HepG2 (cell line): ENCODE measurements at regions not wholly inside any gene's neighbourhood (a gene's known extent, or its start where the extent isn't known, plus 50 kb on each side); places are given as distances from the start of the nearest gene placed in this dataset.

ENCODE experiments used
- ATAC-seq: fragments of 200-7000 bp; cut with Tn5 transposase; 3 replicates; pipeline ENCODE4 v1.9.1; 2020; ENCODE audit warnings: mild to moderate bottlenecking, moderate library complexity
- BruUV-seq: library from RNA; stranded (reverse); fragments of 400-500 nt; replicated peaks from 2 replicates; lab custom pipeline; 2021; lab: Mats Ljungman, UMichigan
- CTCF ChIA-PET: fragments of 300-600 bp; formaldehyde crosslinking; extraction: SDS; loops from one replicate; lab custom pipeline; 2021; ENCODE audit warnings: low total read pairs, inconsistent platforms, low intra/inter-chr PET ratio; lab: Yijun Ruan, JAX
- POLR2A ChIA-PET: fragments of 350-600 bp; sonication (Branson Sonifier 250); formaldehyde crosslinking; loops from one replicate; lab custom pipeline; 2020; ENCODE audit warnings: antibody characterized with exemption, inconsistent platforms; lab: Yijun Ruan, JAX
- DNase-seq: peaks from one replicate; pipeline ENCODE4 v3.0.0-alpha.2; 2015; ENCODE audit warnings: low spot score
- FAIRE-seq: peaks from 3 replicates; lab custom pipeline; 2011; peaks lifted over from hg19 to GRCh38; lab: Jason Lieb, UNC
- H2AFZ ChIP-seq: one replicate; pipeline ENCODE4 v1.6.1; 2011; ENCODE audit warnings: low read length, inconsistent platforms
- H3K27ac ChIP-seq: fragments of 300-600 bp; 3 replicates; pipeline ENCODE4 v1.8.0; 2011; ENCODE audit warnings: mixed run types, mild to moderate bottlenecking, mixed read lengths, low read length, inconsistent platforms; ENCODE audit not compliant: insufficient read depth; ENCODE audit errors: extremely low read length
- H3K27me3 ChIP-seq, 2 experiments: fragments of 200-600 bp in 1 of 2; 2 replicates in 1 of 2; 3 replicates in 1 of 2; pipeline versions ENCODE4 v1.6.0 to v1.8.0; 2011; ENCODE audit warnings: low read length in 2 of 2, mild to moderate bottlenecking in 2 of 2, moderate library complexity in 2 of 2, inconsistent platforms in 1 of 2; ENCODE audit not compliant: insufficient read depth in 2 of 2, control insufficient read depth in 1 of 2
- H3K36me3 ChIP-seq, 2 experiments: fragments of 200-600 bp in 1 of 2; replicated peaks in 1 of 2; 2 replicates in 1 of 2; 3 replicates in 1 of 2; pipeline versions ENCODE4 v1.5.1 to v1.8.0; 2011; ENCODE audit warnings: low read length in 2 of 2, inconsistent platforms in 1 of 2; ENCODE audit not compliant: insufficient read depth in 2 of 2, control insufficient read depth in 1 of 2
- H3K4me1 ChIP-seq: 2 replicates; pipeline ENCODE4 v1.5.1; 2012; ENCODE audit warnings: low read length, inconsistent platforms; ENCODE audit not compliant: insufficient read depth
- H3K4me2 ChIP-seq: 2 replicates; pipeline ENCODE4 v1.6.0; 2011; ENCODE audit warnings: low read depth, low read length, inconsistent platforms
- H3K4me3 ChIP-seq, 3 experiments: fragments of 200-600 bp in 1 of 3; sonication (generic), shearing (Covaris generic) in 1 of 3; replicated peaks in 1 of 3; 2 replicates each; pipeline ENCODE4 v1.5.1; 2011 to 2016; ENCODE audit warnings: low read length in 3 of 3, inconsistent platforms in 2 of 3, low read depth in 2 of 3, mild to moderate bottlenecking in 2 of 3, control low read depth in 1 of 3, mixed read lengths in 1 of 3; ENCODE audit not compliant: insufficient read depth in 1 of 3
- H3K79me2 ChIP-seq: one replicate; pipeline ENCODE4 v1.6.1; 2011; ENCODE audit warnings: low read length, inconsistent platforms; ENCODE audit not compliant: insufficient read depth
- H3K9ac ChIP-seq: 2 replicates; pipeline ENCODE4 v1.6.0; 2011; ENCODE audit warnings: mild to moderate bottlenecking, low read depth, low read length, inconsistent platforms; ENCODE audit not compliant: insufficient read depth
- H3K9me3 ChIP-seq: 2 replicates; pipeline ENCODE4 v1.5.1; 2012; ENCODE audit warnings: mild to moderate bottlenecking, low read length
- H4K20me1 ChIP-seq: 2 replicates; pipeline ENCODE4 v1.6.0; 2011; ENCODE audit warnings: inconsistent platforms, mild to moderate bottlenecking, low read length, moderate library complexity; ENCODE audit not compliant: insufficient read depth
- NONO ChIP-seq, 2 experiments: fragments of 450-650 bp in 1 of 2; sonication (generic) in 1 of 2; formaldehyde crosslinking in 1 of 2; IDR thresholded peaks in 1 of 2; conservative IDR thresholded peaks in 1 of 2; 2 replicates each; pipeline versions ENCODE4 v1.6.1 to v1.8.0; 2017 to 2022; ENCODE audit warnings: mild to moderate bottlenecking in 1 of 2, missing genetic modification reagents in 1 of 2, moderate library complexity in 1 of 2
- RARG ChIP-seq: sonication (generic); formaldehyde crosslinking; IDR thresholded peaks from 2 replicates; pipeline ENCODE4 v1.4.0; 2020; ENCODE audit warnings: low read depth, mild to moderate bottlenecking, missing genetic modification reagents
- RXRA ChIP-seq: sonication (generic); formaldehyde crosslinking; IDR thresholded peaks from 2 replicates; pipeline ENCODE4 v1.5.1; 2020; ENCODE audit warnings: missing genetic modification reagents
- TEAD2 ChIP-seq: sonication (generic); formaldehyde crosslinking; IDR thresholded peaks from 2 replicates; pipeline ENCODE4 v1.9.0; 2021; ENCODE audit warnings: missing genetic modification reagents
- YEATS2 ChIP-seq: sonication (generic); formaldehyde crosslinking; IDR thresholded peaks from 2 replicates; pipeline ENCODE4 v1.4.0; 2020; ENCODE audit warnings: missing genetic modification reagents, borderline replicate concordance
- ZBTB3 ChIP-seq: sonication (generic); formaldehyde crosslinking; IDR thresholded peaks from 2 replicates; pipeline ENCODE4 v1.4.0; 2020; ENCODE audit warnings: low read depth, mild to moderate bottlenecking, moderate library complexity, missing genetic modification reagents, borderline replicate concordance
- ZFP41 ChIP-seq: sonication (generic); formaldehyde crosslinking; IDR thresholded peaks from 2 replicates; pipeline ENCODE4 v1.4.0; 2020; ENCODE audit warnings: mild to moderate bottlenecking, missing genetic modification reagents, borderline replicate concordance
- ZNF234 ChIP-seq: sonication (generic); formaldehyde crosslinking; conservative IDR thresholded peaks from 2 replicates; pipeline ENCODE4 v1.5.1; 2020; ENCODE audit warnings: mild to moderate bottlenecking, missing genetic modification reagents
- ZNF335 ChIP-seq: sonication (generic); formaldehyde crosslinking; IDR thresholded peaks from 2 replicates; pipeline ENCODE4 v1.4.0; 2020; ENCODE audit warnings: missing genetic modification reagents
- ZNF563 ChIP-seq: sonication (generic); formaldehyde crosslinking; IDR thresholded peaks from 2 replicates; pipeline ENCODE4 v1.8.0; 2022; ENCODE audit warnings: mild to moderate bottlenecking, moderate library complexity, missing genetic modification reagents
- ZNF7 ChIP-seq: IDR thresholded peaks from 2 replicates; pipeline ENCODE4 v1.6.1; 2016; ENCODE audit warnings: missing biosample characterization, missing genetic modification reagents
- WGBS: methylation state at CpG from one replicate; pipeline ENCODE4 v1.1.6; 2017; ENCODE audit warnings: low lambda C conversion rate; 5-methylcytosine and 5-hydroxymethylcytosine counted together
- in situ Hi-C: cut with HindIII; loops from 2 replicates; pipeline ENCODE4 v1.10.0; 2017; ENCODE audit warnings: low pct_unique_long_range_greater_than_20kb; ENCODE audit not compliant: extremely low pct_ligation_motif_present
- intact Hi-C: fragments of 100-400 bp; cut with micrococcal nuclease; formaldehyde crosslinking; loops from one replicate; pipeline ENCODE4 v1.10.0; 2022; ENCODE audit not compliant: unreplicated experiment
- TF ChIP-seq, protein P1 (sequence below): sonication (generic); formaldehyde crosslinking; IDR thresholded peaks from 2 replicates; pipeline ENCODE4 v1.4.0; 2020; ENCODE audit warnings: missing genetic modification reagents
- TF ChIP-seq, protein P2 (sequence below): sonication (generic); formaldehyde crosslinking; IDR thresholded peaks from 2 replicates; pipeline ENCODE4 v1.9.0; 2021; ENCODE audit warnings: missing genetic modification reagents, borderline replicate concordance
- TF ChIP-seq, protein P3 (sequence below), 2 experiments: sonication (generic) in 1 of 2; formaldehyde crosslinking in 1 of 2; IDR thresholded peaks; 2 replicates each; pipeline versions ENCODE4 v1.4.0 to v1.6.1; 2016 to 2020; ENCODE audit warnings: borderline replicate concordance in 1 of 2, low read depth in 1 of 2, mild to moderate bottlenecking in 1 of 2, missing genetic modification reagents in 1 of 2

DNA sequence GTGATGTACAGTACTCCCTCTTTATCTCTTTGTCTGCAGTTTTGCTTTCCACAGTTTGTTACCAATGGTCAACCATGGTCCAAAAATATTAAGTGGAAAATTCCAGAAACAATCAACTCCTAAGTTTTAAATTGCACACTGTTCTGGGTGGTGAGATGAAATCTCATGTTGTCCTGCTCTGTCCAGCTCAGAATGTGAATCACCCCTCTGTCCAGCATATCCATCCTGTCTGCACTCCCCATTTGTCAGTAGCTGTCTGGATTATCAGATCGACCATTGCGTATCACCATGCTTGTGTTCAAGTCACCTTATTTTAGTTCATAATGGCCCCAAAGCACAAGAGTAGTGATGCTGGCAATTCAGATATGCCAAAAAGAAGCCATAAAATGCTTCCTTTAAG, 118.2 kb upstream of the PDE4B start (continued):
- TF ChIP-seq, protein P1, sequence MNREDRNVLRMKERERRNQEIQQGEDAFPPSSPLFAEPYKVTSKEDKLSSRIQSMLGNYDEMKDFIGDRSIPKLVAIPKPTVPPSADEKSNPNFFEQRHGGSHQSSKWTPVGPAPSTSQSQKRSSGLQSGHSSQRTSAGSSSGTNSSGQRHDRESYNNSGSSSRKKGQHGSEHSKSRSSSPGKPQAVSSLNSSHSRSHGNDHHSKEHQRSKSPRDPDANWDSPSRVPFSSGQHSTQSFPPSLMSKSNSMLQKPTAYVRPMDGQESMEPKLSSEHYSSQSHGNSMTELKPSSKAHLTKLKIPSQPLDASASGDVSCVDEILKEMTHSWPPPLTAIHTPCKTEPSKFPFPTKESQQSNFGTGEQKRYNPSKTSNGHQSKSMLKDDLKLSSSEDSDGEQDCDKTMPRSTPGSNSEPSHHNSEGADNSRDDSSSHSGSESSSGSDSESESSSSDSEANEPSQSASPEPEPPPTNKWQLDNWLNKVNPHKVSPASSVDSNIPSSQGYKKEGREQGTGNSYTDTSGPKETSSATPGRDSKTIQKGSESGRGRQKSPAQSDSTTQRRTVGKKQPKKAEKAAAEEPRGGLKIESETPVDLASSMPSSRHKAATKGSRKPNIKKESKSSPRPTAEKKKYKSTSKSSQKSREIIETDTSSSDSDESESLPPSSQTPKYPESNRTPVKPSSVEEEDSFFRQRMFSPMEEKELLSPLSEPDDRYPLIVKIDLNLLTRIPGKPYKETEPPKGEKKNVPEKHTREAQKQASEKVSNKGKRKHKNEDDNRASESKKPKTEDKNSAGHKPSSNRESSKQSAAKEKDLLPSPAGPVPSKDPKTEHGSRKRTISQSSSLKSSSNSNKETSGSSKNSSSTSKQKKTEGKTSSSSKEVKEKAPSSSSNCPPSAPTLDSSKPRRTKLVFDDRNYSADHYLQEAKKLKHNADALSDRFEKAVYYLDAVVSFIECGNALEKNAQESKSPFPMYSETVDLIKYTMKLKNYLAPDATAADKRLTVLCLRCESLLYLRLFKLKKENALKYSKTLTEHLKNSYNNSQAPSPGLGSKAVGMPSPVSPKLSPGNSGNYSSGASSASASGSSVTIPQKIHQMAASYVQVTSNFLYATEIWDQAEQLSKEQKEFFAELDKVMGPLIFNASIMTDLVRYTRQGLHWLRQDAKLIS (CRISPR knock-in tag), result no peak
- no peak for TF ChIP-seq ZNF234
- TF ChIP-seq, protein P2, sequence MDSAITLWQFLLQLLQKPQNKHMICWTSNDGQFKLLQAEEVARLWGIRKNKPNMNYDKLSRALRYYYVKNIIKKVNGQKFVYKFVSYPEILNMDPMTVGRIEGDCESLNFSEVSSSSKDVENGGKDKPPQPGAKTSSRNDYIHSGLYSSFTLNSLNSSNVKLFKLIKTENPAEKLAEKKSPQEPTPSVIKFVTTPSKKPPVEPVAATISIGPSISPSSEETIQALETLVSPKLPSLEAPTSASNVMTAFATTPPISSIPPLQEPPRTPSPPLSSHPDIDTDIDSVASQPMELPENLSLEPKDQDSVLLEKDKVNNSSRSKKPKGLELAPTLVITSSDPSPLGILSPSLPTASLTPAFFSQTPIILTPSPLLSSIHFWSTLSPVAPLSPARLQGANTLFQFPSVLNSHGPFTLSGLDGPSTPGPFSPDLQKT (CRISPR knock-in tag), result no peak
- TF ChIP-seq, all 625 proteins: peak for 0

DNA sequence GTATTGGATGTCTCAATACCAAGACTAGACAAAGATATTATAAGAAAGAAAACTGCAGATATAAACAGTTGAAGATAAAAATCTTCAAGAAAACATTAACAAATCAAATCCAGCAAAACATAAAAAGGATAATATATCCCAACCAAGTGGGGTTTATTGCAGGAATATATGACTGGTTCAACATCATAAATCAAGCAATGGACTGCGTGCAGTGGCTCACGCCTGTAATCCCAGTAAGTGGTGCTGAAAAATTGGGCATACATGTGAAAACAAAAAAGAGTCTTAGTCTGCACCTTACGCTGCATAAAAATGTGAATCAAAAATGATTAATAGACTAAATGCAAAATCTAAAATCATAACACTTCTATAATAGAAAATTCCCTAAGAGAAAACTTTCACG, 112.9 kb upstream of the PDE4B start:
- ChIA-PET POLR2A (no interaction called here), CTCF (no interaction called here)
- WGBS, result 52% methylated on average over 4 of the region's 4 CpGs
- no peaks in the 10 kb centered on the region for H3K36me3 ChIP-seq
- no peaks in the 10 kb centered on the region for H3K79me2 ChIP-seq
- H4K20me1 ChIP-seq, result no peaks in the 10 kb centered on the region
- no peak overlapping the region for H3K27ac ChIP-seq
- FAIRE-seq, result no peak
- H3K4me1 ChIP-seq, result no peaks in the 10 kb centered on the region
- no peaks in the 10 kb centered on the region for H3K9me3 ChIP-seq
- H3K27me3 ChIP-seq, result no peaks in the 10 kb centered on the region; a peak in 1 of 5 replicates
- intact Hi-C loops, result no loop called here
- H3K4me3 ChIP-seq, result no peak overlapping the region
- H3K4me2 ChIP-seq, result no peak overlapping the region
- no peak overlapping the region for H2AFZ ChIP-seq
- ATAC-seq, result no peak
- H3K9ac ChIP-seq, result no peak overlapping the region
- no peak for DNase-seq
- no TSS peak for BruUV-seq
- in situ Hi-C loops, result loop anchor here (25.0 kb wide), 1 partner anchor 242 kb away; no protein-coding TSS in a partner anchor
- no peak for TF ChIP-seq ZNF7 (CRISPR knock-in tag)
- TF ChIP-seq ZNF335, result no peak
- TF ChIP-seq ZNF563 (CRISPR knock-in tag), result no peak
- TF ChIP-seq ZBTB3 (CRISPR knock-in tag), result no peak
- TF ChIP-seq ZFP41, result no peak
- TF ChIP-seq YEATS2 (CRISPR knock-in tag), result no peak
- no peak for TF ChIP-seq TEAD2
- TF ChIP-seq RARG (CRISPR knock-in tag), result no peak
- no peak for TF ChIP-seq NONO (IDR thresholded peaks at IDR 0.05)
- no peak for TF ChIP-seq NONO (CRISPR knock-in tag; conservative IDR thresholded peaks at IDR 0.05)
- TF ChIP-seq, protein P3, sequence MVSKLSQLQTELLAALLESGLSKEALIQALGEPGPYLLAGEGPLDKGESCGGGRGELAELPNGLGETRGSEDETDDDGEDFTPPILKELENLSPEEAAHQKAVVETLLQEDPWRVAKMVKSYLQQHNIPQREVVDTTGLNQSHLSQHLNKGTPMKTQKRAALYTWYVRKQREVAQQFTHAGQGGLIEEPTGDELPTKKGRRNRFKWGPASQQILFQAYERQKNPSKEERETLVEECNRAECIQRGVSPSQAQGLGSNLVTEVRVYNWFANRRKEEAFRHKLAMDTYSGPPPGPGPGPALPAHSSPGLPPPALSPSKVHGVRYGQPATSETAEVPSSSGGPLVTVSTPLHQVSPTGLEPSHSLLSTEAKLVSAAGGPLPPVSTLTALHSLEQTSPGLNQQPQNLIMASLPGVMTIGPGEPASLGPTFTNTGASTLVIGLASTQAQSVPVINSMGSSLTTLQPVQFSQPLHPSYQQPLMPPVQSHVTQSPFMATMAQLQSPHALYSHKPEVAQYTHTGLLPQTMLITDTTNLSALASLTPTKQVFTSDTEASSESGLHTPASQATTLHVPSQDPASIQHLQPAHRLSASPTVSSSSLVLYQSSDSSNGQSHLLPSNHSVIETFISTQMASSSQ (IDR thresholded peaks at IDR 0.05; ENCODE audit: low read depth), result no peak
- TF ChIP-seq, protein P3 (CRISPR knock-in tag; IDR thresholded peaks at IDR 0.05; ENCODE audit: borderline replicate concordance), result no peak
- TF ChIP-seq RXRA (CRISPR knock-in tag), result no peak
